Keratinocyte (primary cell): ENCODE measurements at regions not wholly inside any gene's neighbourhood (a gene's known extent, or its start where the extent isn't known, plus 50 kb on each side); places are given as distances from the start of the nearest gene placed in this dataset.

ENCODE experiments used
- DNase-seq: peaks from one replicate; pipeline ENCODE4 v3.0.0-alpha.2; 2011; ENCODE audit warnings: low read depth, missing footprints, low spot score
- FAIRE-seq: peaks from 2 replicates; lab custom pipeline; 2011; peaks lifted over from hg19 to GRCh38; lab: Jason Lieb, UNC
- H2AFZ ChIP-seq: 2 replicates; pipeline ENCODE4 v1.6.0; 2012; ENCODE audit warnings: low read length, control low read depth, inconsistent platforms; ENCODE audit not compliant: control insufficient read depth
- H3K27ac ChIP-seq: 2 replicates; pipeline ENCODE4 v1.5.1; 2011; ENCODE audit warnings: low read length; ENCODE audit not compliant: control insufficient read depth, insufficient read depth
- H3K27me3 ChIP-seq: 3 replicates; pipeline ENCODE4 v1.6.0; 2011; ENCODE audit warnings: low read length; ENCODE audit not compliant: control insufficient read depth, insufficient read depth; ENCODE audit errors: extremely low read depth
- H3K36me3 ChIP-seq, 2 experiments: 2 replicates in 1 of 2; 3 replicates in 1 of 2; pipeline ENCODE4 v1.5.1; 2011; ENCODE audit warnings: low read length in 2 of 2, mild to moderate bottlenecking in 1 of 2; ENCODE audit not compliant: control insufficient read depth in 2 of 2, insufficient read depth in 2 of 2; ENCODE audit errors: extremely low read depth in 1 of 2
- H3K4me1 ChIP-seq: 3 replicates; pipeline ENCODE4 v1.5.1; 2011; ENCODE audit warnings: low read length; ENCODE audit not compliant: control insufficient read depth, insufficient read depth; ENCODE audit errors: extremely low read depth
- H3K4me2 ChIP-seq: 3 replicates; pipeline ENCODE4 v1.6.0; 2011; ENCODE audit warnings: low read depth, low read length; ENCODE audit not compliant: control insufficient read depth, insufficient read depth; ENCODE audit errors: extremely low read depth
- H3K4me3 ChIP-seq, 3 experiments: fragments of 200-600 bp in 1 of 3; sonication (generic) in 1 of 3; 2 replicates in 2 of 3; 3 replicates in 1 of 3; pipeline ENCODE4 v1.5.1; 2011 to 2016; ENCODE audit warnings: low read length in 3 of 3, mild to moderate bottlenecking in 3 of 3, control low read depth in 2 of 3, inconsistent platforms in 1 of 3, low read depth in 1 of 3, mixed read lengths in 1 of 3, mixed run types in 1 of 3, moderate library complexity in 1 of 3; ENCODE audit not compliant: control insufficient read depth in 2 of 3, insufficient read depth in 2 of 3; ENCODE audit errors: extremely low read depth in 1 of 3
- H3K79me2 ChIP-seq: 2 replicates; pipeline ENCODE4 v1.6.0; 2012; ENCODE audit warnings: low read length; ENCODE audit not compliant: control insufficient read depth, insufficient read depth
- H3K9ac ChIP-seq: 3 replicates; pipeline ENCODE4 v1.6.0; 2011; ENCODE audit warnings: low read length; ENCODE audit not compliant: control insufficient read depth, insufficient read depth; ENCODE audit errors: extremely low read depth
- H3K9me1 ChIP-seq: 3 replicates; pipeline ENCODE4 v1.6.0; 2011; ENCODE audit warnings: low read length; ENCODE audit not compliant: control insufficient read depth, insufficient read depth; ENCODE audit errors: extremely low read depth
- H3K9me3 ChIP-seq: 2 replicates; pipeline ENCODE4 v1.5.1; 2012; ENCODE audit warnings: low read depth, low read length; ENCODE audit not compliant: control insufficient read depth
- H4K20me1 ChIP-seq: 3 replicates; pipeline ENCODE4 v1.6.0; 2011; ENCODE audit warnings: low read length; ENCODE audit not compliant: control insufficient read depth, insufficient read depth; ENCODE audit errors: extremely low read depth
- CTCF ChIP-seq, 3 experiments: IDR thresholded peaks in 1 of 3; conservative IDR thresholded peaks in 1 of 3; optimal IDR thresholded peaks in 1 of 3; 2 replicates in 2 of 3; 3 replicates in 1 of 3; pipeline versions ENCODE3 to v1.5.1; 2011; ENCODE audit warnings: low read length in 3 of 3, mild to moderate bottlenecking in 3 of 3, moderate library complexity in 2 of 3, control low read depth in 1 of 3, inconsistent platforms in 1 of 3; ENCODE audit not compliant: insufficient read depth in 2 of 3; ENCODE audit errors: extremely low read depth in 1 of 3
- EZH2 ChIP-seq: IDR thresholded peaks from one replicate; pipeline ENCODE4 v1.6.1; 2012; ENCODE audit warnings: inconsistent platforms, mild to moderate bottlenecking, low read length, moderate library complexity
- dilution Hi-C: fragments of 300-500 bp; cut with MboI; formaldehyde crosslinking; loops from one replicate; pipeline ENCODE4 v1.7.0; 2020; ENCODE audit warnings: low sequenced_read_pairs; ENCODE audit not compliant: extremely low pct_ligation_motif_present

GRCh38 chr22:22099194-22099486 lies 116.6 kb upstream of the TOP3B start:
- Histone ChIP-seq H2AFZ (no peak overlapping the region), H3K79me2 (no peaks in the 10 kb centered on the region), H3K9me3 (no peaks in the 10 kb centered on the region), H3K27me3 (no peaks in the 10 kb centered on the region), H3K4me1 (no peaks in the 10 kb centered on the region), H3K4me3 (no peak overlapping the region), H3K27ac (no peak overlapping the region), H3K9me1 (no peaks in the 10 kb centered on the region), H3K4me2 (no peak overlapping the region), H3K36me3 (no peaks in the 10 kb centered on the region), H3K9ac (no peak overlapping the region), H4K20me1 (no peaks in the 10 kb centered on the region)
- DNase-seq = no peak
- dilution Hi-C loops = no loop called here
- TF ChIP-seq CTCF (optimal IDR thresholded peaks at IDR 0.05 in 1 of 3, IDR thresholded peaks at IDR 0.05 in 1 of 3, conservative IDR thresholded peaks at IDR 0.05 in 1 of 3; ENCODE audit: extremely low read depth in 1 of 3, insufficient read depth in 2 of 3, low read length in 3 of 3) (no peak), EZH2 (no peak)
- FAIRE-seq = no peak

GRCh38 chr22:22098457-22099193 lies 116.0 kb upstream of the TOP3B start:
- H2AFZ ChIP-seq = no peak overlapping the region
- H3K4me3 ChIP-seq = no peak overlapping the region
- dilution Hi-C loops = no loop called here
- no peak overlapping the region for H3K9ac ChIP-seq
- no peak overlapping the region for H3K27ac ChIP-seq
- H3K9me3 ChIP-seq = no peaks in the 10 kb centered on the region
- TF ChIP-seq CTCF (optimal IDR thresholded peaks at IDR 0.05 in 1 of 3, IDR thresholded peaks at IDR 0.05 in 1 of 3, conservative IDR thresholded peaks at IDR 0.05 in 1 of 3; ENCODE audit: extremely low read depth in 1 of 3, insufficient read depth in 2 of 3, low read length in 3 of 3) (no peak), EZH2 (no peak)
- FAIRE-seq (no peak), DNase-seq (no peak)
- H3K79me2 ChIP-seq = no peaks in the 10 kb centered on the region
- no peaks in the 10 kb centered on the region for H3K9me1 ChIP-seq
- no peaks in the 10 kb centered on the region for H4K20me1 ChIP-seq
- H3K4me1 ChIP-seq = no peaks in the 10 kb centered on the region
- H3K4me2 ChIP-seq = no peak overlapping the region
- no peaks in the 10 kb centered on the region for H3K27me3 ChIP-seq
- H3K36me3 ChIP-seq = no peaks in the 10 kb centered on the region
